SH-SY5Y (cell line): ENCODE measurements at regions not wholly inside any gene's neighbourhood (a gene's known extent, or its start where the extent isn't known, plus 50 kb on each side); places are given as distances from the start of the nearest gene placed in this dataset.

ENCODE experiments used
- GATA2 ChIP-seq: IDR thresholded peaks from 2 replicates; pipeline ENCODE4 v1.6.1; 2011; ENCODE audit warnings: mild to moderate bottlenecking, low read depth, low read length
- GATA3 ChIP-seq: IDR thresholded peaks from 2 replicates; pipeline ENCODE4 v1.6.1; 2011; ENCODE audit warnings: low read depth, mild to moderate bottlenecking, low read length, moderate library complexity

DNA sequence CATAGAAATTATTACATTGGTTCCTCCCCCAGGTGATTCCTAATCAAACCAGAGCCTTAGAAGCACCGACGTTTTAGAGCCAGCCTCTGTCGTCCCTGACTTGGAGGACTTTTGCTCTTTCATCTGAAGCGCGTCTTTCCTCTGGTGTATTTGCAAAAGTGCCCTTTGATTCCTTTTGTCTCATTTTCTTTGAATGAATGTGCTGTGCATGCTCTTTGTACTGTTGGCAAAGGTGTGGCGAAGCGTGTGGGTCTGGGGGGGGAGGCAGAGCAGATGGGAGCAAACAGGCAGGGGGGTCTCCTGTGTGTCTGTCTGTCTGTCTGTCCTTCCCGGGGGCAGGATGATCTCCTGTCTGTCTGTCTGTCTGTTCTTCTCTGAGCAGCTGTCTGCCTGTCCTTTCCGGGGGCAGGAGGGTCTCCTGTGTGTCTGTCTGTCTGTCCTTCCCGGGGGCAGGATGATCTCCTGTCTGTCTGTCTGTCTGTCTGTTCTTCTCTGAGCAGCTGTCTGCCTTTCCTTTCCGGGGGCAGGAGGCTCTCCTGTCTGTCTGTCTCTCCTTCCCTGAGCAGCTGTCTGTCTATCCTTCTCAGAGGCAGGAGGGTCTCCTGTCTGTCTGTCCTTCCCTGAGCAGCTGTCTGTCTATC is 205.5 kb upstream of the MYT1L start:
- TF ChIP-seq GATA2, result no peak
- no peak for TF ChIP-seq GATA3

GRCh38 chr2:2530334-2530733 is 199.3 kb upstream of the MYT1L start:
- no peak for TF ChIP-seq GATA3
- TF ChIP-seq GATA2, result no peak

DNA sequence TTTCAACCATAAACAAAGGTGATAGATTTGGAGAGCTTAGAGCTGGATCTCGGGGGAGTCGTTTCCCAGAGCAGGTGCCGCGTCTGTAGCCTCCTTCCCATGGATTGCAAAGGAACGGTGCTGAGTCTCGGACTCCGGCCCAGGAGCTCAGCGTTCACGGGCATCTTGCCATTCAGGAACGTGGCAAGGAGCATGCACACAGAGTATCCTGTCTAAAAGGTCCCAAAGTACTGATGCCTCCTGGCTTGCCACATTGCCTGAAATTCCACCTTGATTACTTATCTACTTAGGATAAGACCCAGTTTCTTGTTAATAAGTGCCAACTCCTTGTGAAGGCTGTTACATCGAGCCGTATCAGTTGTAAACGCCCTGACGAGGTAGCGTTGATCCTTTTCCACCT is 197.8 kb upstream of the MYT1L start:
- TF ChIP-seq GATA2 (no peak), GATA3 (no peak)

DNA sequence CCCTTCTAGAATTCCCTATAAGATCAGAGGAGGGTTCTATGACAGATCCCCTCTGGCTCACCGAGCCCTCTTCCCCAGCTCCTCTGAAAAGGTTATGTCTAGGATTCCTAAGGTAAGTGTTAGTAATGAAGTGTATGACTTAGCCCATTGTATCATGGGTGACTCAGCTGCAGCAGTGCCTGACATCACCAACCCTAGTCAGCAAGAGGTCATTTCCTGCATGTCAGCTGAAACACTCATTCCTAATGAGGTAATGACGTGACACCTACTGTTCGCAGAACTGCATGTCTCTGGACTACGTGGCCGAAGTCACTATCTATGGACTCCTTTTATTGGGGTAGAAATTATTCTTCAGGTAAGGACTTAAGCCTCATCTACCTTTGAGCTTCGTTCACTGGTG is 196.1 kb upstream of the MYT1L start:
- TF ChIP-seq GATA3, result no peak
- TF ChIP-seq GATA2, result no peak

GRCh38 chr2:2524348-2524941 is 193.4 kb upstream of the MYT1L start:
- no peak for TF ChIP-seq GATA2

DNA sequence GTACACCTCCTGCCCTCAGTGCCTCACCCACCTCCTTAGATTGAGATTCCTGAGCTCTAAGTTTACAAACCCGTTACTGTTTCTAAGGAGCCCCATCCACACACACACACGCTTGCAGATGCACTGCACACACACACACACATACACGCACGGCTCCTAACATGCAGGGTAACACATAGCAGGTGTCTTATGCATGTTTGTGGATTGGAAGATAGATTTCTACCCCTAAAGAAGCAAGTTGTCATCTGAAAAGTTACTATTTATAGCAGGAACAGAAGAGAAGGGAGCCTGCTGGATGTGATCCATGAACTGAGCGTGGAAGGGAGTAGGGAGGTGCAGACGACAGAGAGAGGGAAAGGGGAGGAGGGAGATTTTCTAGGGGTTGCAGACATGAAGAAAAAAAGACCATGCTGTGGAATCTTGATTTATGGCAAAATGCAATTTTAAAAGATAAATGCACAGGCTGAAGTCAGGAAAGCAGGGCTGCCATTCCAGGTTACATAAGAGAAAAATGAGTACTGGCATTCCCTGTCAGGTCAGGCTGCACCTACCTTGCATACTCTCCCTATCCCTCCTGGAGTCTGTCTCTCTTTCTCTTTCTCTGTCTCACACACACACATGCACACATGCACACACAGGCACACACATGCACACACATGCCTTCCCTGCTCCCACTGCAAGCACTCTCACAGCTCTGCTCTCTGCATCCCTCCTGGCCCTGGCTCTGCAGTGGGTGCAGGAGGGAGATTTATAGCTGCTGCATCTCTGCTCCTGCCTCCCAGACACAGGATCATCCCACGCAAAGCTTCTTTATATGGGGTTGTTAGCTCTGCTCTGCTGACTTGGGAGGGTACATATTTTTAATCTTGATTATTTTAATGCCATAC is 192.6 kb upstream of the MYT1L start:
- TF ChIP-seq GATA2 (no peak), GATA3 (no peak)

DNA sequence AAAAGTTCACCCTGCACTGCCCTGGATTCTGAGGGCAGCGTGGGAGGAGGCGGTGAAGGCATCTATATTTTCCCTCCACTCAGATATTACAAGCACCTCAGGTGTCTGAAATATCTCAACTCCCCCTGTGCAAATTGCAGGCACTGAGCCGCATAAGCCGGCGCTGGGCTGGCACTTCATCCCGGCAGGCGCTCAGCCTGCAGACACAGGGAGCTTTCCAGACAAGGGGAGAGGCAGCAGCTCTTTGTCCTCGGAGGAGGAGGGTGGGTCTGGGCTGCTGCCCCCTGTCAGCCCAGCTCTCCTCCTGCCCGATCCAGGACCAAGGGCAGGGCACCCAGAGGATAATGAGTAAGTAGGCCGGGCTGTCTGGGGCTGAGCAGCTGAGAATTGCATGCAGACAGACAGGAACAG is 189.3 kb upstream of the MYT1L start:
- no peak for TF ChIP-seq GATA3
- no peak for TF ChIP-seq GATA2

- TF ChIP-seq GATA3, result no peak
- TF ChIP-seq GATA2, result no peak
Measured at GRCh38 chr2:2519381-2519780, 188.3 kb upstream of the MYT1L start.

- TF ChIP-seq GATA2, result no peak
- TF ChIP-seq GATA3, result no peak
Measured at GRCh38 chr2:2517399-2517798, 186.3 kb upstream of the MYT1L start.

GRCh38 chr2:2516386-2516785 is 185.3 kb upstream of the MYT1L start:
- TF ChIP-seq GATA3, result no peak
- no peak for TF ChIP-seq GATA2

- TF ChIP-seq GATA3 (no peak), GATA2 (no peak)
Measured at GRCh38 chr2:2512931-2513330, 181.9 kb upstream of the MYT1L start.

GRCh38 chr2:2507417-2507997 is 176.4 kb upstream of the MYT1L start:
- TF ChIP-seq GATA3 (no peak), GATA2 (no peak)

DNA sequence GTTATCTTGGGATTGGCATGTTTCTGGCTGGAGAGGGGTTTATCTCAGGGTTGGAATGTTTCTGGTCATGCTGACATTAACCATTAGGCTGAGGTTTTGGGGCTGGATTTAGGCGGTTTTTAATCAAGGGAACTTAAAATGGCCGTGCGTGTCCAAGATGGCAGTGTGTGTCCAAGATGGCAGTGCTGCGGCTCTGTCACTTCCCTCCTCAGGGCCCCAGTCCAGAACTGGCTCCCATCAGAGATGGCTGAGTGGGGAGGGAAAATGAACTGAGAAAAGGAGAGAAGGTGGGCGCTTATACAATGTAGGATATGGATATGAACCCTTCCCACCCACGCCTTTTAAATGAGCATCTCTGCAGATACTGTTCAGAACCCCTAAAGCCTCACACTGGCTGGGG is 175.5 kb upstream of the MYT1L start:
- TF ChIP-seq GATA3 (no peak), GATA2 (no peak)

- TF ChIP-seq GATA2, result no peak
- TF ChIP-seq GATA3, result no peak
Measured at GRCh38 chr2:2505604-2506003, 174.5 kb upstream of the MYT1L start.

DNA sequence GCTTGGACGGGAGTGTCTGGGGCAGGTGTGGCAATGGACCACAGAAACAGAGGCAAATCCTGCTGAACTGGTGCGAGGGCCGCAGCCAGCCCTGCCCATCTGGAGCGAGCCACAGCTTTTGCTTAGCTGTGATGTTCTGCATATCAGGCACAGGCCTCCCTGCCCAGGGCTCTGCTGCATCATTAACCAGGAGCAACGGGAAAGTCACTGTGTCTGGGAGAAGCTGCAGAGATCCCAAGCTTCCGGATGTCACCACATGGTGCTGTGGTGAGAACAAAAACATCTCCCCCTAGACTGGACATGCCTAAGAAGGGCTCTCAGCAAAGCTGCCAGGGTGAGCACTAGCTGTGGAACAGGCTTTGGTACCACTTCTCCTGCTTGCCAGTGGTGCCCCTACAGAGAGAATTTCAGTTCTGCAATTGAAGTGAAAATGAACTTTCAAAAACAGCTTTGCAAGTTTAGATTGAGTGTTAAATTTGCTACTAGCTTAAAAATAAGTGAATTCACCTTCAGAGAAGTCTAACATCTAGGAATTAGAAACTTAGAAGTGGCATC is 172.9 kb upstream of the MYT1L start:
- no peak for TF ChIP-seq GATA3
- no peak for TF ChIP-seq GATA2
